ENCODE measurements at regions not wholly inside any gene's neighbourhood (a gene's known extent, or its start where the extent isn't known, plus 50 kb on each side); places are given as distances from the start of the nearest gene placed in this dataset. TPM values are rescaled to one million over a fixed set of nuclear protein-coding genes. Genes with fewer than 3 reads are reported as not detected.

Small RNA genes lying in the stretch of these regions (small RNA-seq; reads per million reads assigned to genes)
- gene AC090517.1 (ENCODE audit: insufficient read depth), result not detected
- not detected for gene AC090517.3 (ENCODE audit: insufficient read depth)
